ENCODE measurements at regions not wholly inside any gene's neighbourhood (a gene's known extent, or its start where the extent isn't known, plus 50 kb on each side); places are given as distances from the start of the nearest gene placed in this dataset.

DNA sequence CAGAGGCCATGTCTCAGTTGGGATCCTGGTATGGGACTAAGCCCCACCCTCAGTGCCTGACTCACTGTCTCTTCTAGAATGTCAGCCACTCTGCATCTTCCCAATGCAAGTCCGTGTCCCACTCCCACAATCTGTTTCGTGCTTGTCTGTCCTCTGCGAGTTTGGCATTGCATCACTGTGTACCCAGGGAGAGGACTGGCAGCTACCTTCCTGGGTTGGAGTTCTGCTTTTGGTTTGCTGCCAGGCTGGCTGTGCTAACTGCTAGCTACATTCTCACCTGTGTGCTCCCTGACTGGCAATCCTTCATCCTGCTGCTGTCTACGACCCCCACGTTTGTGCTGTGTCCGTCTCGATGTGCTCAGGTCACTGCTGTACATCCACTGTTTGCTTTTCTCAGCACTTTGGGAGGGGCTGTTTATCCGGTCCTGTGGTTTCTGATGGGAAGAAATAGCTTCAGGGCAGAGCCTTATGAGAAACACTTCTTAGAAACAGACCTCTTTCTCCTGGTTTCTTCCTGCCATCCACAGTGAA, 56.0 kb upstream of the GLI3 start:
- Histone ChIP-seq H3K36me3 (no peaks in the 10 kb centered on the region), H3K9me3 (no peaks in the 10 kb centered on the region), H3K4me1 (no peaks in the 10 kb centered on the region), H3K27me3 (no peaks in the 10 kb centered on the region), H3K27ac (no peak overlapping the region), H3K4me3 (no peak overlapping the region)
- intact Hi-C loops (cut with DNase I; ENCODE audit: low total_unique reads) (no loop called here), in situ Hi-C loops (cut with MboI; ENCODE audit: low sequenced_read_pairs in 4 of 4) (no loop called here)
- DNase-seq = peak in 1 of 2 donors; percentile 6
- TF ChIP-seq, protein P1, sequence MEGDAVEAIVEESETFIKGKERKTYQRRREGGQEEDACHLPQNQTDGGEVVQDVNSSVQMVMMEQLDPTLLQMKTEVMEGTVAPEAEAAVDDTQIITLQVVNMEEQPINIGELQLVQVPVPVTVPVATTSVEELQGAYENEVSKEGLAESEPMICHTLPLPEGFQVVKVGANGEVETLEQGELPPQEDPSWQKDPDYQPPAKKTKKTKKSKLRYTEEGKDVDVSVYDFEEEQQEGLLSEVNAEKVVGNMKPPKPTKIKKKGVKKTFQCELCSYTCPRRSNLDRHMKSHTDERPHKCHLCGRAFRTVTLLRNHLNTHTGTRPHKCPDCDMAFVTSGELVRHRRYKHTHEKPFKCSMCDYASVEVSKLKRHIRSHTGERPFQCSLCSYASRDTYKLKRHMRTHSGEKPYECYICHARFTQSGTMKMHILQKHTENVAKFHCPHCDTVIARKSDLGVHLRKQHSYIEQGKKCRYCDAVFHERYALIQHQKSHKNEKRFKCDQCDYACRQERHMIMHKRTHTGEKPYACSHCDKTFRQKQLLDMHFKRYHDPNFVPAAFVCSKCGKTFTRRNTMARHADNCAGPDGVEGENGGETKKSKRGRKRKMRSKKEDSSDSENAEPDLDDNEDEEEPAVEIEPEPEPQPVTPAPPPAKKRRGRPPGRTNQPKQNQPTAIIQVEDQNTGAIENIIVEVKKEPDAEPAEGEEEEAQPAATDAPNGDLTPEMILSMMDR (IDR thresholded peaks at IDR 0.05 in 4 of 5, conservative IDR thresholded peaks at IDR 0.05 in 1 of 5) = no peak
- no peak for TF ChIP-seq POLR2A (IDR thresholded peaks at IDR 0.05)
- peak in 1 of 2 donors; percentile 36 for ATAC-seq

DNA sequence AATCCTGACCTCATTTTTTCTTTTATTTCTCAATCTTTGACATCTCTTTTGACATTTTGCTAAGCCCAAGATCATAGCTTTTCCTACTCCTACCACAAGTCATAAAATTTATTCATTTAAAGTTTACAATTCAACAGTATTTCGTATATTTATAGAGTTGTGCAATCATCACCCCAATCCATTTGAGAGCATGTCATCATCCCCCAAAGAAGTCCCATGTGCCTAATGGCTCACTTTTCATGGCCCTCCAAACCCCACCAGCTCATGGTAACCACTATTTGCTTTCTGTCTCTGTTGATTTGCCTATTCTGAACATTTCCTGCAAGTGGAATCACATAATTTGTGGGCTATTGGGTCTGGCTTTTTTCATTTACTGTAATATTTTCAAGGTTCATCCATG, 52.5 kb upstream of the GLI3 start:
- no peaks in the 10 kb centered on the region for H3K36me3 ChIP-seq
- no peaks in the 10 kb centered on the region for H3K4me1 ChIP-seq
- H3K27ac ChIP-seq = no peak overlapping the region
- ATAC-seq (no peak), DNase-seq (no peak)
- intact Hi-C loops (cut with DNase I; ENCODE audit: low total_unique reads) (no loop called here), in situ Hi-C loops (cut with MboI; ENCODE audit: low sequenced_read_pairs in 4 of 4) (no loop called here)
- no peaks in the 10 kb centered on the region for H3K27me3 ChIP-seq
- TF ChIP-seq, protein P1 (IDR thresholded peaks at IDR 0.05 in 4 of 5, conservative IDR thresholded peaks at IDR 0.05 in 1 of 5) = no peak
- TF ChIP-seq POLR2A (IDR thresholded peaks at IDR 0.05) = no peak
- H3K4me3 ChIP-seq = no peak overlapping the region
- no peaks in the 10 kb centered on the region for H3K9me3 ChIP-seq

Data from gastrocnemius medialis (tissue), 4 donors.